ENCODE measurements at regions not wholly inside any gene's neighbourhood (a gene's known extent, or its start where the extent isn't known, plus 50 kb on each side); places are given as distances from the start of the nearest gene placed in this dataset.

GRCh38 chr2:111698743-111699554 is 185.0 kb downstream of the ANAPC1 start:
- peak; percentile 23 for TF ChIP-seq GATA2 (IDR thresholded peaks at IDR 0.05; ENCODE audit: insufficient read depth, insufficient read length, low read depth, low read length)
- peak; percentile 90 for TF ChIP-seq POLR2AphosphoS5 (IDR thresholded peaks at IDR 0.05; ENCODE audit: insufficient read depth, low read depth, low read length)
- peak; percentile 98 for TF ChIP-seq FOS (IDR thresholded peaks at IDR 0.05; ENCODE audit: borderline replicate concordance, insufficient read depth, low read length)
- peak; percentile 74 for TF ChIP-seq MAX (IDR thresholded peaks at IDR 0.05; ENCODE audit: insufficient read depth, insufficient read length)
- peak; percentile 46 to 57 for TF ChIP-seq CTCF (IDR thresholded peaks at IDR 0.05; ENCODE audit: extremely low read depth in 1 of 2, insufficient read depth in 1 of 2, low read depth in 1 of 2, low read length in 2 of 2)
- no peak for TF ChIP-seq EZH2 (IDR thresholded peaks at IDR 0.05; ENCODE audit: borderline replicate concordance, low read depth, low read length, severe bottlenecking)
